ENCODE measurements at regions not wholly inside any gene's neighbourhood (a gene's known extent, or its start where the extent isn't known, plus 50 kb on each side); places are given as distances from the start of the nearest gene placed in this dataset.
A peak's percentile ranks its signal among the peaks of the same experiment; 100 is the strongest.
"Not testable (repeated sequence)": the region's sequence is repeated elsewhere in the genome, so short reads cannot be mapped to it uniquely, and the experiment has no call there.

DNA sequence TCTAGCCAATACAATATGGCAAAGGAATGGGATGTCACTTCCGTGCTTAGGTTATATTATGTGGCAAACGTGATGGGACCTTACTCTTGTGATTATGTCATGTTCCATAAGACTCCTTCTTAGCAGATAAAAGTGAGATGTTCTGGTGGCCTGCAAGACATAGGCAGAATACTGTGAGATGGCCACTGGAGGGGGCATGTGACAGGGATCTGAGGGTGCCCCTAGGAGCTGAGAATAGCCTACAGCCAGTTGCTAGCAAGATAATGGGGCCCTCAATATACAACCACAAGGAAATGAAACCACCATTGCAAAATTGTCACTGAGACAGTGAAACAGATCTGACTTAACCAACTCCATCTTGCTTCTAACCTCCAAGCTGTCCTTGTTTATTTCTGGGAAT, 151.4 kb upstream of the SSTR1 start:
- no peak overlapping the region for H3K4me3 ChIP-seq (ENCODE audit: low read depth, low read length)
- TF ChIP-seq, protein P1, sequence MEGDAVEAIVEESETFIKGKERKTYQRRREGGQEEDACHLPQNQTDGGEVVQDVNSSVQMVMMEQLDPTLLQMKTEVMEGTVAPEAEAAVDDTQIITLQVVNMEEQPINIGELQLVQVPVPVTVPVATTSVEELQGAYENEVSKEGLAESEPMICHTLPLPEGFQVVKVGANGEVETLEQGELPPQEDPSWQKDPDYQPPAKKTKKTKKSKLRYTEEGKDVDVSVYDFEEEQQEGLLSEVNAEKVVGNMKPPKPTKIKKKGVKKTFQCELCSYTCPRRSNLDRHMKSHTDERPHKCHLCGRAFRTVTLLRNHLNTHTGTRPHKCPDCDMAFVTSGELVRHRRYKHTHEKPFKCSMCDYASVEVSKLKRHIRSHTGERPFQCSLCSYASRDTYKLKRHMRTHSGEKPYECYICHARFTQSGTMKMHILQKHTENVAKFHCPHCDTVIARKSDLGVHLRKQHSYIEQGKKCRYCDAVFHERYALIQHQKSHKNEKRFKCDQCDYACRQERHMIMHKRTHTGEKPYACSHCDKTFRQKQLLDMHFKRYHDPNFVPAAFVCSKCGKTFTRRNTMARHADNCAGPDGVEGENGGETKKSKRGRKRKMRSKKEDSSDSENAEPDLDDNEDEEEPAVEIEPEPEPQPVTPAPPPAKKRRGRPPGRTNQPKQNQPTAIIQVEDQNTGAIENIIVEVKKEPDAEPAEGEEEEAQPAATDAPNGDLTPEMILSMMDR (conservative IDR thresholded peaks at IDR 0.05; ENCODE audit: low read depth, low read length): peak; percentile 28
- DNase-seq (ENCODE audit: low read depth): no peak

DNA sequence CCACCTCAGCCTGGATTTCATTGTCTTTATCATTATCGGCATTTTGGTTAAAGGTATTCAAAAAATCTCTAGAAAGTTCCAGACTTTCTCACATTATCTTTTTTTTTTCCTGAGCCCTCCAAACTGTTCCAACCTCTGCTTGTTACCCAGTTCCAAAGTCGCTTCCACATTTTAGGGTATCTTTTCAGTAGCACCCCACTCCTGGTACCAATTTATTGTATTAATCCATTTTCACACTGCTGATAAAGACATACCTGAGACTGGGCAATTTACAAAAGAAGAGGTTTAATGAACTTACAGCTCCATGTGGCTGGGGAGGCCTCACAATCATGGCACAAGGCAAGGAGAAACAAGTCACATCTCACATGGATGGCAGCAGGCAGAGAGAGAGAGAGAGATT, 145.5 kb upstream of the SSTR1 start:
- not testable (repeated sequence) for DNase-seq (ENCODE audit: low read depth); H3K4me3 ChIP-seq (ENCODE audit: low read depth, low read length)

DNA sequence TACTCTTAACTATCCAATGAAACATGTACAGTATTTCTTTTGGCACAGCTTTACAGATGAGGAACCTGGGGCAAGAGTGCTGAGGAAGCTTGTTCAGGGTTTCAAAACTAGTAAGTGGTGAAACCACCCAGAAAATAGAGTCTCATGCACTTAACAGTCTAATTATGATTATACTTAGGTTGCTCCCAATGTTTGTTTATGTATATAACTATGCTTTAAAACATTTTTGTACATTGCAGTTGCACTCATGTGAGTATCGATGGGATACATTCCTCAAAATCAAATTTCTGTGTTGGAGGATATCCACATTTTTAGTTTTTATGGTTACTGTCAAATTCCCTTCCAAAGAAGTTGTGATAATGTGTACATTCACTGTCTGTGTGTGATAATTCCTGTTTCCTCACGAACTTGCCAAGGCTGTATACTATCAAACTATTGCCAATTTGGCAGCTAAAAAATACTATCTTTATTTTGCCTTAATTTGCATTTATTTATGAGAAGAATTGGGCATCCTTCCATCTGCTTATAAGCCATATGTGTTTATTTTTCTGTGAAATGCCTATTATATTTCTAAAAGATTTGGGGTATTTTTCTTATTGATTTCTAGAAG, 143.9 kb upstream of the SSTR1 start:
- TF ChIP-seq, protein P1 (conservative IDR thresholded peaks at IDR 0.05; ENCODE audit: low read depth, low read length): no peak
- no peak for DNase-seq (ENCODE audit: low read depth)
- no peak overlapping the region for H3K4me3 ChIP-seq (ENCODE audit: low read depth, low read length)

DNA sequence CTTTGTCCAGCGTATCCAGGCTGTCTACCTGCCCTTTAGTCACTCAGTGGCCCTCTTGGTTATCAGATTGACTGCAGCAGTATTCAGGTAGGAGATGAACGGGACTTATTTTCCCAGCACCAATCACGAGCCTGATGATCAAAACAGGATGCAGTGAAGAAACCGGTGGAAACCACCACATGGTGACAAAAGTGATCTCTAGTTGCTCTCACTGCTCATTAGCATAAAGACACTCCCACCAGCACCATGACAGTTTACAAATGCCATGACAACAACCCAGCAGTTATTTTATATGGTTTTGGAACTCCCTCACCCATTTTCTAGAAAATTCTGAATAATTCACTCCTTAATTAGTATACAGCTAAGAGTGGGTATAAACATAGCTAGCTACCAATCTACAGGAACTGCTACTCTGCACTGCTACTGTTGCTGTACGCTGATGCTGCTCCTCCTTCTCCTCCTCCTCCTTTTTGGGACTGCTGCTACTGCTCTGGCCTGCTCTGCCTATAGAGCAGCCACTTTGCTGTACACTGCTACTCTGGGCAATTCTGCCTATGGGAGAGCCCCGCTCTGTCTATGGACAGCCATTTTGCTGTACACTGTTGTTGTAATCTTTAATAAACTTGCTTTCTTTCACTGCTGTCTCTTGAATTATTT, 142.5 kb upstream of the SSTR1 start:
- no peak for DNase-seq (ENCODE audit: low read depth)
- no peak overlapping the region for H3K4me3 ChIP-seq (ENCODE audit: low read depth, low read length)
- TF ChIP-seq, protein P1 (conservative IDR thresholded peaks at IDR 0.05; ENCODE audit: low read depth, low read length): no peak

DNA sequence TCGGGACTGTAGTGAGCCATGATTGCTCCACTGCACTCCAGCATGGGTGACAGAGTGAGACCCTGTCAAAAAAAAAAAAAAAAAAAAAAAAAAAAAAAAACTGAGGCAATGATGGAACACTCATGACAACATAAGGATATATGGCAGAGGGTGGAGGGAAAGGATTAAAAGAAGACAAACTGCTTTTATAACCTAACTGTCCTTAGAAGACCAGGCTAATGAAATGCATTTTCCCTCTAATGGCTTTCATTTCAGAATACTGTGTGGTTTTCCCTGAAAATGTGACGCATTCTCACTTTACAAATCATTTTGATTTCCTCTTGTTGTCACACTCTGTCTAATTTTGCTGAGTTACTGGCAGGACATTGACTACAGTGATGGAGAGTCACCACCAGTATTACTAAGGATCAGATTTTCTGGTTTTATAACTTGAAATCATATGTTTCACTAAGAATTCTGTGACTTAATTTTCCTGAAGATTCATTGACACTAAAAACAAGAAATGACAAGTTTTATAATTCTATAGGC, 137.6 kb upstream of the SSTR1 start:
- no peak for DNase-seq (ENCODE audit: low read depth)
- H3K4me3 ChIP-seq (ENCODE audit: low read depth, low read length): no peak overlapping the region
- TF ChIP-seq, protein P1 (conservative IDR thresholded peaks at IDR 0.05; ENCODE audit: low read depth, low read length): no peak

DNA sequence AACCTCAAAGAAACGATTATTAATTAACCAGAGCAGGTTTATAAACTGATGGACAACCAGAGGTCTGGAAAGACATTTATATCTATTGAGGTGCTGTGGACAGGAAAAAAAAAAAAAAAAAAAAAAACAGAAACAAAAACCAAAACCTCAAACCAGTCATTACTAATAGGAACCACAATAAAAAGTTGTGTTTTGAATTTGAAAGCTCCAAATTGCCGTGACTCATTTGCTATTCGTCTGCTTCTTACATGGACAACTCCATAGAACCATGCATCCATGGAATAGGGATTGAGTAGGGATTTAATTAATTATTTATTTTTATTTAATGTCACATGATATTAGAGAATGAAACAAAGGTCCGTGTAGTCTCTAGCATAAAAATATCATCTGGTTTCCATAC, 134.1 kb upstream of the SSTR1 start:
- TF ChIP-seq, protein P1 (conservative IDR thresholded peaks at IDR 0.05; ENCODE audit: low read depth, low read length): no peak
- peak; percentile 30 for DNase-seq (ENCODE audit: low read depth)
- no peak overlapping the region for H3K4me3 ChIP-seq (ENCODE audit: low read depth, low read length)

DNA sequence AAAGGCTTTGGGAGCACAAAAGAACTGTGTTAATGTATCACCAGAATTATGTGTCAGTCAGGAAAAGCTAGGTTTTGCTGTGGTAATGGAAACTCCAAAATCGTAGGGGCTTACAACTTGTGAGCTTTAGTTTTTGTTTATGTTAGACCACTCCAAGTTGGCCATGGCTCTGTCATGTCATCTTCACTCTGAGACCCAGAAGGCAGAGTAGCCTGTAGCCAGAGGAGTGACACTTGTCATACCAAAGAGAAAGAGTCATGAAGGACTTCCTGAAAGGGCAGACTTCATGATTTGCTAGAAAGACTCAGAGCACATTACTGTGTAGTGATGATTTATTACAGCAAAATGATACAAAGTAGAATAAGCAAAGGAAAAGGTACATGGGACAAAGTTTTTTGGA, 133.6 kb upstream of the SSTR1 start:
- DNase-seq (ENCODE audit: low read depth): peak; percentile 23
- no peak overlapping the region for H3K4me3 ChIP-seq (ENCODE audit: low read depth, low read length)
- TF ChIP-seq, protein P1 (conservative IDR thresholded peaks at IDR 0.05; ENCODE audit: low read depth, low read length): no peak
